GM12878 (cell line): ENCODE measurements at regions not wholly inside any gene's neighbourhood (a gene's known extent, or its start where the extent isn't known, plus 50 kb on each side); places are given as distances from the start of the nearest gene placed in this dataset.

Experiments used
- ATAC-seq: fragments of 200-7000 bp; cut with Tn5 transposase; 3 replicates; pipeline ENCODE4 v1.9.1; 2020; ENCODE audit warnings: mild to moderate bottlenecking, moderate library complexity
- BruUV-seq: library from RNA; stranded (reverse); fragments of 400-500 nt; replicated peaks from 2 replicates; lab custom pipeline; 2021; lab: Mats Ljungman, UMichigan
- CTCF ChIA-PET: fragments of 300-600 bp; sonication (Branson Sonifier 250); formaldehyde crosslinking; extraction: SDS; loops from one replicate; lab custom pipeline; 2021; ENCODE audit warnings: inconsistent platforms; lab: Yijun Ruan, JAX
- POLR2A ChIA-PET: fragments of 350-600 bp; formaldehyde crosslinking; extraction: SDS; loops from one replicate; lab custom pipeline; 2021; ENCODE audit warnings: inconsistent platforms; lab: Charles Lee
- RAD21 ChIA-PET: fragments of 300-600 bp; sonication (Branson Sonifier 250); formaldehyde crosslinking; loops from one replicate; lab custom pipeline; 2023; ENCODE audit warnings: antibody characterized with exemption; ENCODE audit not compliant: unreplicated experiment; lab: Charles Lee
- SMC1A ChIA-PET: fragments of 300-600 bp; sonication (Branson Sonifier 250); formaldehyde crosslinking; loops from one replicate; lab custom pipeline; 2023; ENCODE audit not compliant: unreplicated experiment, uncharacterized antibody; lab: Charles Lee
- DNase-seq: peaks from one replicate; pipeline ENCODE4 v3.0.0-alpha.2; 2011; ENCODE audit warnings: low read depth, low spot score
- FAIRE-seq: peaks from 3 replicates; lab custom pipeline; 2011; peaks lifted over from hg19 to GRCh38; lab: Jason Lieb, UNC
- H2AFZ ChIP-seq: 2 replicates; pipeline ENCODE4 v1.6.0; 2011; ENCODE audit warnings: low read depth, low read length, control low read depth; ENCODE audit not compliant: control insufficient read depth
- H3K27ac ChIP-seq: 2 replicates; pipeline ENCODE4 v1.5.1; 2011; ENCODE audit warnings: control low read depth; ENCODE audit not compliant: control insufficient read depth, insufficient read depth
- H3K27me3 ChIP-seq, 2 experiments: replicated peaks in 1 of 2; 2 replicates each; pipeline versions ENCODE4 v1.6.0 to v1.6.1; 2011; ENCODE audit warnings: low read length in 1 of 2; ENCODE audit not compliant: control insufficient read depth in 2 of 2, insufficient read depth in 2 of 2
- H3K36me3 ChIP-seq, 2 experiments: 2 replicates each; pipeline ENCODE4 v1.5.1; 2011; ENCODE audit warnings: low read length in 1 of 2; ENCODE audit not compliant: control insufficient read depth in 2 of 2, insufficient read depth in 2 of 2
- H3K4me1 ChIP-seq: 2 replicates; pipeline ENCODE4 v1.6.1; 2011; ENCODE audit warnings: mild to moderate bottlenecking, low read length, moderate library complexity, mixed read lengths; ENCODE audit not compliant: control insufficient read depth, insufficient read depth
- H3K4me2 ChIP-seq: 2 replicates; pipeline ENCODE4 v1.6.0; 2011; ENCODE audit warnings: control low read depth; ENCODE audit not compliant: control insufficient read depth, insufficient read depth
- H3K4me3 ChIP-seq: fragments of 200-600 bp; sonication (generic); 2 replicates; pipeline ENCODE4 v1.5.1; 2016
- H3K79me2 ChIP-seq: 2 replicates; pipeline ENCODE4 v1.6.0; 2011; ENCODE audit warnings: low read length; ENCODE audit not compliant: control insufficient read depth, insufficient read depth
- H3K9ac ChIP-seq: 2 replicates; pipeline ENCODE4 v1.8.0; 2011; ENCODE audit warnings: low read length, control low read depth, mixed read lengths; ENCODE audit not compliant: control insufficient read depth, insufficient read depth
- H3K9me3 ChIP-seq: replicated peaks from 3 replicates; pipeline ENCODE4 v1.5.1; 2011; ENCODE audit warnings: mild to moderate bottlenecking, low read length; ENCODE audit not compliant: control insufficient read depth, insufficient read depth
- H4K20me1 ChIP-seq: 2 replicates; pipeline ENCODE4 v1.6.0; 2011; ENCODE audit not compliant: control insufficient read depth, insufficient read depth
- ASH2L ChIP-seq: fragments of 300-600, 200-600 bp; sonication (generic); IDR thresholded peaks from 2 replicates; pipeline ENCODE4 v1.6.1; 2017; ENCODE audit warnings: low read depth, mild to moderate bottlenecking, borderline replicate concordance
- BHLHE40 ChIP-seq, 2 experiments: fragments of 450-650 bp in 1 of 2; IDR thresholded peaks; 2 replicates each; pipeline ENCODE4 v1.6.1; 2011 to 2017; ENCODE audit warnings: low read depth in 2 of 2, borderline replicate concordance in 1 of 2, improper control_type of control experiment in 1 of 2, low read length in 1 of 2, mild to moderate bottlenecking in 1 of 2
- DPF2 ChIP-seq: fragments of 450-650 bp; IDR thresholded peaks from 2 replicates; pipeline ENCODE4 v1.6.1; 2017; ENCODE audit warnings: mild to moderate bottlenecking
- EED ChIP-seq: sonication (generic); IDR thresholded peaks from 2 replicates; pipeline ENCODE4 v1.6.1; 2016; ENCODE audit warnings: antibody characterized with exemption, low read depth
- KAT2A ChIP-seq: conservative IDR thresholded peaks from 2 replicates; pipeline ENCODE4 v1.6.1; 2011; ENCODE audit warnings: low read depth, low read length; ENCODE audit not compliant: control insufficient read depth
- NFYA ChIP-seq: IDR thresholded peaks from 2 replicates; pipeline ENCODE4 v1.6.1; 2011; ENCODE audit warnings: low read depth, mild to moderate bottlenecking, low read length, improper control_type of control experiment, borderline replicate concordance
- POLR2AphosphoS2 ChIP-seq: IDR thresholded peaks from 2 replicates; pipeline ENCODE4 v1.6.1; 2011; ENCODE audit warnings: low read depth, mild to moderate bottlenecking, low read length, improper control_type of control experiment, moderate library complexity
- SRF ChIP-seq, 2 experiments: IDR thresholded peaks; 2 replicates each; pipeline ENCODE4 v1.6.1; 2011; ENCODE audit warnings: low read depth in 2 of 2, low read length in 2 of 2, mild to moderate bottlenecking in 1 of 2, moderate library complexity in 1 of 2
- TBL1XR1 ChIP-seq: IDR thresholded peaks from 2 replicates; pipeline ENCODE4 v1.6.1; 2012; ENCODE audit warnings: low read depth, low read length, improper control_type of control experiment
- WRNIP1 ChIP-seq: IDR thresholded peaks from 2 replicates; pipeline ENCODE4 v1.6.1; 2011; ENCODE audit warnings: low read depth, low read length, improper control_type of control experiment, borderline replicate concordance
- YY1 ChIP-seq: IDR thresholded peaks from 2 replicates; pipeline ENCODE4 v1.6.1; 2011; ENCODE audit warnings: low read depth, mild to moderate bottlenecking, low read length
- ZNF207 ChIP-seq: fragments of 450-650 bp; IDR thresholded peaks from 2 replicates; pipeline ENCODE4 v1.6.1; 2014; ENCODE audit warnings: antibody characterized with exemption, mild to moderate bottlenecking, borderline replicate concordance
- ZNF384 ChIP-seq: IDR thresholded peaks from 2 replicates; pipeline ENCODE4 v1.6.1; 2012; ENCODE audit warnings: low read depth, mild to moderate bottlenecking, low read length, improper control_type of control experiment, borderline replicate concordance
- ZNF592 ChIP-seq: fragments of 450-650 bp; IDR thresholded peaks from 2 replicates; pipeline ENCODE4 v1.6.1; 2017; ENCODE audit warnings: mild to moderate bottlenecking, moderate library complexity
- WGBS: methylation state at CpG from one replicate; pipeline ENCODE4 v1.1.6; 2016; ENCODE audit warnings: low lambda C conversion rate; ENCODE audit not compliant: insufficient replicate concordance, insufficient coverage; ENCODE audit errors: missing lambda C conversion rate; 5-methylcytosine and 5-hydroxymethylcytosine counted together
- in situ Hi-C: fragments of 300-500 bp; cut with MboI; formaldehyde crosslinking; loops from 9 replicates; pipeline ENCODE4 v1.14.3; 2018; ENCODE audit warnings: mixed read lengths
- intact Hi-C: fragments of 100-400 bp; cut with micrococcal nuclease; formaldehyde crosslinking; loops from one replicate; pipeline ENCODE4 v1.14.2; 2022; ENCODE audit not compliant: unreplicated experiment
- TF ChIP-seq, protein P1 (sequence below): IDR thresholded peaks from 2 replicates; pipeline ENCODE4 v1.6.1; 2011; ENCODE audit warnings: low read depth, mild to moderate bottlenecking, low read length, moderate library complexity, borderline replicate concordance; ENCODE audit errors: extremely low read depth
- TF ChIP-seq, protein P2 (sequence below): IDR thresholded peaks from 2 replicates; pipeline ENCODE4 v1.6.1; 2012; ENCODE audit warnings: low read depth, low read length, improper control_type of control experiment

- no peaks in the 10 kb centered on the region for H4K20me1 ChIP-seq
- no peak for TF ChIP-seq DPF2
- no peak for TF ChIP-seq BHLHE40 (IDR thresholded peaks at IDR 0.05; ENCODE audit: borderline replicate concordance in 1 of 2, low read depth in 2 of 2, low read length in 1 of 2)
- TF ChIP-seq WRNIP1, result no peak
- no peak for TF ChIP-seq ZNF207
- no peak for TF ChIP-seq YY1
- TF ChIP-seq POLR2AphosphoS2, result no peak
- TF ChIP-seq ASH2L, result no peak
- no peak for TF ChIP-seq ZNF384
- TF ChIP-seq KAT2A, result no peak
- TF ChIP-seq, protein P1, sequence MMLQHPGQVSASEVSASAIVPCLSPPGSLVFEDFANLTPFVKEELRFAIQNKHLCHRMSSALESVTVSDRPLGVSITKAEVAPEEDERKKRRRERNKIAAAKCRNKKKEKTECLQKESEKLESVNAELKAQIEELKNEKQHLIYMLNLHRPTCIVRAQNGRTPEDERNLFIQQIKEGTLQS, result no peak
- TF ChIP-seq SRF (IDR thresholded peaks at IDR 0.05; ENCODE audit: low read depth in 2 of 2, low read length in 2 of 2), result no peak
- TF ChIP-seq TBL1XR1, result no peak
- TF ChIP-seq ZNF592, result no peak
- no peak for TF ChIP-seq EED
- TF ChIP-seq, protein P2, sequence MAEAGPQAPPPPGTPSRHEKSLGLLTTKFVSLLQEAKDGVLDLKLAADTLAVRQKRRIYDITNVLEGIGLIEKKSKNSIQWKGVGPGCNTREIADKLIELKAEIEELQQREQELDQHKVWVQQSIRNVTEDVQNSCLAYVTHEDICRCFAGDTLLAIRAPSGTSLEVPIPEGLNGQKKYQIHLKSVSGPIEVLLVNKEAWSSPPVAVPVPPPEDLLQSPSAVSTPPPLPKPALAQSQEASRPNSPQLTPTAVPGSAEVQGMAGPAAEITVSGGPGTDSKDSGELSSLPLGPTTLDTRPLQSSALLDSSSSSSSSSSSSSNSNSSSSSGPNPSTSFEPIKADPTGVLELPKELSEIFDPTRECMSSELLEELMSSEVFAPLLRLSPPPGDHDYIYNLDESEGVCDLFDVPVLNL, result no peak
- no peak for TF ChIP-seq NFYA
- POLR2A ChIA-PET, result no interaction called here
Observed at GRCh38 chr5:34511481-34511880, 144.6 kb upstream of the RAI14 start.

More at GRCh38 chr5:34511481-34511880, 144.6 kb upstream of the RAI14 start:
- H3K27ac ChIP-seq, result no peak overlapping the region
- BruUV-seq, result no TSS peak
- FAIRE-seq, result no peak
- H3K36me3 ChIP-seq, result no peaks in the 10 kb centered on the region
- no peaks in the 10 kb centered on the region for H3K79me2 ChIP-seq
- ChIA-PET SMC1A (no interaction called here), RAD21 (no interaction called here), CTCF (interaction anchor here (1.0 kb wide), 1 partner anchor 12 kb away, joined by 3 read pairs; no protein-coding TSS in a partner anchor)
- in situ Hi-C loops (no loop called here), intact Hi-C loops (no loop called here)
- no peak overlapping the region for H3K4me3 ChIP-seq
- H3K4me2 ChIP-seq, result no peak overlapping the region
- H3K4me1 ChIP-seq, result no peaks in the 10 kb centered on the region
- H3K27me3 ChIP-seq, result no peaks in the 10 kb centered on the region
- DNase-seq, result no peak
- 41% methylated on average over 1 of the region's 1 CpG for WGBS
- H3K9ac ChIP-seq, result no peak overlapping the region
- no peak for ATAC-seq
- H3K9me3 ChIP-seq, result no peaks in the 10 kb centered on the region
- no peak overlapping the region for H2AFZ ChIP-seq
